HG03139 (cell line): ENCODE measurements at regions not wholly inside any gene's neighbourhood (a gene's known extent, or its start where the extent isn't known, plus 50 kb on each side); places are given as distances from the start of the nearest gene placed in this dataset.
"Not testable (repeated sequence)": the region's sequence is repeated elsewhere in the genome, so short reads cannot be mapped to it uniquely, and the experiment has no call there.

ENCODE experiments used
- ATAC-seq: cut with Tn5 transposase; IDR thresholded peaks from one replicate; pipeline ENCODE4 v1.9.1; 2021; ENCODE audit not compliant: unreplicated experiment

- ATAC-seq = no peak
Measured at GRCh38 chr20:22842793-22843192, 192.3 kb upstream of the SSTR4 start.

GRCh38 chr20:22844959-22845358, 190.2 kb upstream of the SSTR4 start:
- ATAC-seq = no peak

GRCh38 chr20:22846863-22847262, 188.2 kb upstream of the SSTR4 start:
- ATAC-seq = no peak

GRCh38 chr20:22848364-22848763, 186.7 kb upstream of the SSTR4 start:
- no peak for ATAC-seq

GRCh38 chr20:22851679-22852346, 183.3 kb upstream of the SSTR4 start:
- not testable (repeated sequence) for ATAC-seq

- ATAC-seq = no peak
Measured at GRCh38 chr20:22861231-22861980, 173.7 kb upstream of the SSTR4 start.

- no peak for ATAC-seq
Measured at GRCh38 chr20:22861990-22862389, 173.1 kb upstream of the SSTR4 start.

GRCh38 chr20:22862671-22863230, 172.4 kb upstream of the SSTR4 start:
- no peak for ATAC-seq

- no peak for ATAC-seq
Measured at GRCh38 chr20:22863826-22864225, 171.3 kb upstream of the SSTR4 start.

GRCh38 chr20:22866812-22867341, 168.2 kb upstream of the SSTR4 start:
- no peak for ATAC-seq

GRCh38 chr20:22878166-22878565, 156.9 kb upstream of the SSTR4 start:
- ATAC-seq = no peak

GRCh38 chr20:22880277-22880676, 154.8 kb upstream of the SSTR4 start:
- no peak for ATAC-seq

- ATAC-seq = no peak
Measured at GRCh38 chr20:22887796-22888195, 147.3 kb upstream of the SSTR4 start.

GRCh38 chr20:22890594-22891300, 144.4 kb upstream of the SSTR4 start:
- ATAC-seq = no peak

- ATAC-seq = no peak
Measured at GRCh38 chr20:22901164-22901563, 133.9 kb upstream of the SSTR4 start.

GRCh38 chr20:22901921-22902320, 133.2 kb upstream of the SSTR4 start:
- ATAC-seq = no peak

GRCh38 chr20:22904386-22904785, 130.7 kb upstream of the SSTR4 start:
- no peak for ATAC-seq

GRCh38 chr20:22904905-22905304, 130.2 kb upstream of the SSTR4 start:
- no peak for ATAC-seq

- ATAC-seq = no peak
Measured at GRCh38 chr20:22905658-22906057, 129.5 kb upstream of the SSTR4 start.

- no peak for ATAC-seq
Measured at GRCh38 chr20:22908437-22908836, 126.7 kb upstream of the SSTR4 start.

- ATAC-seq = no peak
Measured at GRCh38 chr20:22908944-22909343, 126.2 kb upstream of the SSTR4 start.
